ENCODE measurements at regions not wholly inside any gene's neighbourhood (a gene's known extent, or its start where the extent isn't known, plus 50 kb on each side); places are given as distances from the start of the nearest gene placed in this dataset.

DNA sequence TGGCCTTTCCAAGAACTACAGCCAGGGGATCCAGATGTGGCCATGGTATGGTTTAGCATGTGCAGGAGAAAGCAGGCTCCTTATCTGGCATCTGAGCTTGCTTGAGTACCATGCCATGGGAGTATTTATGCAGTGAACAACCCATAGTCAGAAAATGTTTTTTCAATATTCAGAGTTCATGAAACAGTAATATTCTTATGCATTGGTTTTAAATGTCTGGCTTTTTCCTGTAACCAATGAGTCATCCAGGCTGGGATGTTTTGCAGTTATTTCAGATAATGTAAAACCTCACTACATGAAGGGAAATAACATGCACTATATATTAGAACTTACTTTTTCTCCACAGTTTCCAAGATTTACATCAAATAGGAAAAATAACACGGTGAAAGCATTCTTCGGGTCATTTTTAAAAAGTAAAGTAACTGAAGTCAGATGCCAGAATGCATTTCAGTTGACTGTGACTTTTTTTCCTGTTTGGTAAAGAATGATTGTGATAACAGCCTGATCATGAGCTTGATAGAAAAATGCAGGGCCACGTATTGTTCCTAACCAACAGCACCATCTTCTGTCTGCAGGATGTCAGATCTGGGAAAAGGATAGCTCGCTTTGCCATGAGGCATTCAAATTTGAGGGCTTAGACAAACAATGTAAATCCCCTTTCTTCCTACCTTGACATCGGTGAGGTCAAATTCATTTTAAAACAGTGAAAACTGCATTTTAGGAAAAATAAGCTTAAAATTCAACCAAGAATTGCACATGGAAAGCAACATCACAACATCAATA, 152.8 kb downstream of the DSC3 start:
- DNase-seq (ENCODE audit: extremely low read depth, insufficient read length), result no peak
- no peak overlapping the region for H3K4me3 ChIP-seq (replicated peaks; ENCODE audit: low read depth, low read length)
- no peaks in the 10 kb centered on the region for H3K27me3 ChIP-seq (replicated peaks; ENCODE audit: control insufficient read depth, insufficient read depth, low read length)
- no peaks in the 10 kb centered on the region for H3K36me3 ChIP-seq (ENCODE audit: control insufficient read depth, insufficient read depth, low read length)
- TF ChIP-seq, protein P1, sequence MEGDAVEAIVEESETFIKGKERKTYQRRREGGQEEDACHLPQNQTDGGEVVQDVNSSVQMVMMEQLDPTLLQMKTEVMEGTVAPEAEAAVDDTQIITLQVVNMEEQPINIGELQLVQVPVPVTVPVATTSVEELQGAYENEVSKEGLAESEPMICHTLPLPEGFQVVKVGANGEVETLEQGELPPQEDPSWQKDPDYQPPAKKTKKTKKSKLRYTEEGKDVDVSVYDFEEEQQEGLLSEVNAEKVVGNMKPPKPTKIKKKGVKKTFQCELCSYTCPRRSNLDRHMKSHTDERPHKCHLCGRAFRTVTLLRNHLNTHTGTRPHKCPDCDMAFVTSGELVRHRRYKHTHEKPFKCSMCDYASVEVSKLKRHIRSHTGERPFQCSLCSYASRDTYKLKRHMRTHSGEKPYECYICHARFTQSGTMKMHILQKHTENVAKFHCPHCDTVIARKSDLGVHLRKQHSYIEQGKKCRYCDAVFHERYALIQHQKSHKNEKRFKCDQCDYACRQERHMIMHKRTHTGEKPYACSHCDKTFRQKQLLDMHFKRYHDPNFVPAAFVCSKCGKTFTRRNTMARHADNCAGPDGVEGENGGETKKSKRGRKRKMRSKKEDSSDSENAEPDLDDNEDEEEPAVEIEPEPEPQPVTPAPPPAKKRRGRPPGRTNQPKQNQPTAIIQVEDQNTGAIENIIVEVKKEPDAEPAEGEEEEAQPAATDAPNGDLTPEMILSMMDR (IDR thresholded peaks at IDR 0.05; ENCODE audit: insufficient read depth, low read length, poor library complexity, severe bottlenecking), result peak; percentile 11

DNA sequence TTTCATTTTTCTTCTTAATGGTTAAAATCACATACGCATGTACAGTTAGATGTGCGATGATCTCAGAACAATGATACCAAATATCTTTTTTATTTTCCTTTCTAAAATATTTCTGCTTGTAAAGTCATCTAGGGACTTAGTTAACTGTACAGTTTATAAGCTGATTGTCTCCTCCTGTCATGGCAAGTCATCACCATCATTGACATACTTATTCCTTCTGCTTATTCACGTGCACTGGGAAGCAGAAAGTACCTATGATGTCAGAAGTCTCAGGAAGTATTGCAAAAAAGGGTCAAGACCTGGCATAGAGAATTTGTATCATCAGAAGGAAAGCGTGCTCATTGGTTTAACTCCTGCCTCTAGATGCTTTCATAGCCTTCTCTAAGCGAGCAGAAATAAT, 154.2 kb downstream of the DSC3 start:
- Histone ChIP-seq H3K4me3 (replicated peaks; ENCODE audit: low read depth, low read length) (no peak overlapping the region), H3K27me3 (replicated peaks; ENCODE audit: control insufficient read depth, insufficient read depth, low read length) (no peaks in the 10 kb centered on the region), H3K36me3 (ENCODE audit: control insufficient read depth, insufficient read depth, low read length) (no peaks in the 10 kb centered on the region)
- TF ChIP-seq, protein P1 (IDR thresholded peaks at IDR 0.05; ENCODE audit: insufficient read depth, low read length, poor library complexity, severe bottlenecking), result no peak
- DNase-seq (ENCODE audit: extremely low read depth, insufficient read length), result no peak

DNA sequence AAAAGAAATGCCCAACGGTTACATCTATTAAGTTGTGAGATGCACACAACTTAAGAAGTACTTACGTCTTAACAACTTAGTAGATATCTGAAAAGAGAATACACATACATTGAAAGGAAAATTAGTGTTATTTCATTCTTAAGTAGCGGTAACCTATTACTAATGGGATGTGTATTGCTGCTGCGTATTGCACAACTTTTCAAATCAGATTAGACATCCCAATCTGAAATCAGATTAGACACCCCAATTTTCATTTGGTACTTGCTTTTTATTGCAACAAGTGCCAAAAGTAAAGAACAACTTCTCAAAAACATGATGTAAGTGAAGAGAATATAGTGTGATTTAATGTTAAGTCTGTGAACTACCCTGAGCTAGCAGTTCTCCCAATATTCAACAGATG, 155.5 kb downstream of the DSC3 start:
- H3K27me3 ChIP-seq (replicated peaks; ENCODE audit: control insufficient read depth, insufficient read depth, low read length), result no peaks in the 10 kb centered on the region
- no peak overlapping the region for H3K4me3 ChIP-seq (replicated peaks; ENCODE audit: low read depth, low read length)
- DNase-seq (ENCODE audit: extremely low read depth, insufficient read length), result no peak
- TF ChIP-seq, protein P1 (IDR thresholded peaks at IDR 0.05; ENCODE audit: insufficient read depth, low read length, poor library complexity, severe bottlenecking), result no peak
- no peaks in the 10 kb centered on the region for H3K36me3 ChIP-seq (ENCODE audit: control insufficient read depth, insufficient read depth, low read length)

DNA sequence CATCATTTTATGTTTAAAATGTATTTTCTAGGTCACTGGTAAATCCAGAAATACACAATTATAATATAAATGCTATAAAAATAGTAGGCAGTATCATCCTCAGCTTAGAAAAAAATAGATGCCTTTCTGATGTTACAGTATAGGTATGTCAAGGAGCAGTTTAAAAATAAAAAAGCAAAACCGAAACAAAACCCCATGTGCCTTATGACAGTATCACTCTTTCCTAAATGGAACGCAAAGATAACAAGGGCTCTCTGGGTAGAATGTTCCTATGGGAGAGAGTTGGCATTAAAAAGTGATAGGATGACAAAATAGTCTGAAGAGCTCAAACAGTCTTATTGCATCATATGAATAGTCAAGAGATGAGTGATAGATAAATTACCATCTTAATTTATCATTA, 172.1 kb downstream of the DSC3 start:
- no peaks in the 10 kb centered on the region for H3K36me3 ChIP-seq (ENCODE audit: control insufficient read depth, insufficient read depth, low read length)
- TF ChIP-seq, protein P1 (IDR thresholded peaks at IDR 0.05; ENCODE audit: insufficient read depth, low read length, poor library complexity, severe bottlenecking), result no peak
- no peaks in the 10 kb centered on the region for H3K27me3 ChIP-seq (replicated peaks; ENCODE audit: control insufficient read depth, insufficient read depth, low read length)
- no peak for DNase-seq (ENCODE audit: extremely low read depth, insufficient read length)
- no peak overlapping the region for H3K4me3 ChIP-seq (replicated peaks; ENCODE audit: low read depth, low read length)

DNA sequence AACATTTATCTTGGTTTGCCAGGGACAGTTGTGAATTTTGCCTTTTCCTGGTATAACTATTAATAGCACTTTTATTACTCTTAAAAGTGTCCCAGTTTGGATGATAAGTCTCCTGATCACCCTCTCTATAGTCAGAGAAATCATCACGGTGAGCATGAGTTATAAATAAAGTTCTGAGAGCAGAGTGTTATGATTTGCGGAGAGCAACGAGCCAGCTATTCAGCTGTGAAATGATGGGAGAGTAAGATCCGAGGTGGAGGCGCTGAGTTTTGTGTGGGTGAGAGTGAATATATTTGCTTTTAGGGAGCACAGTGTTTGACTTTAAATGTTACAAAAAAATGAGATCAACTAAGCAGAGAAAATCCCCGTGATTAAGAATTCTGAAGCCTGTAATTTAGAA, 179.6 kb downstream of the DSC3 start:
- TF ChIP-seq, protein P1 (IDR thresholded peaks at IDR 0.05; ENCODE audit: insufficient read depth, low read length, poor library complexity, severe bottlenecking), result no peak
- no peak for DNase-seq (ENCODE audit: extremely low read depth, insufficient read length)
- Histone ChIP-seq H3K27me3 (replicated peaks; ENCODE audit: control insufficient read depth, insufficient read depth, low read length) (no peaks in the 10 kb centered on the region), H3K36me3 (ENCODE audit: control insufficient read depth, insufficient read depth, low read length) (no peaks in the 10 kb centered on the region), H3K4me3 (replicated peaks; ENCODE audit: low read depth, low read length) (no peak overlapping the region)
